Hepatocyte (in vitro differentiated cells): ENCODE measurements at regions not wholly inside any gene's neighbourhood (a gene's known extent, or its start where the extent isn't known, plus 50 kb on each side); places are given as distances from the start of the nearest gene placed in this dataset.

Source experiments
- DNase-seq: peaks from one replicate; pipeline ENCODE4 v3.0.0-alpha.2; 2016; ENCODE audit warnings: low spot score
- H2AFZ ChIP-seq: fragments of 200-600 bp; sonication (generic); 2 replicates; pipeline ENCODE4 v1.6.0; 2016; ENCODE audit warnings: antibody characterized with exemption, mild to moderate bottlenecking
- H3K27ac ChIP-seq: fragments of 200-600 bp; sonication (generic); 2 replicates; pipeline ENCODE4 v1.5.1; 2016; ENCODE audit warnings: mild to moderate bottlenecking
- H3K27me3 ChIP-seq: fragments of 200-600 bp; sonication (generic); 2 replicates; pipeline ENCODE4 v1.6.1; 2016
- H3K36me3 ChIP-seq: fragments of 200-600 bp; sonication (generic); replicated peaks from 2 replicates; pipeline ENCODE4 v1.5.1; 2016; ENCODE audit warnings: low read depth; ENCODE audit not compliant: insufficient read depth
- H3K4me1 ChIP-seq: fragments of 200-600 bp; sonication (generic); 2 replicates; pipeline ENCODE4 v1.5.1; 2016; ENCODE audit warnings: mild to moderate bottlenecking, moderate library complexity; ENCODE audit not compliant: insufficient read depth
- H3K4me2 ChIP-seq: fragments of 200-600 bp; sonication (generic); 2 replicates; pipeline ENCODE4 v1.6.0; 2016
- H3K4me3 ChIP-seq: fragments of 200-600 bp; sonication (generic); 2 replicates; pipeline ENCODE4 v1.5.1; 2016; ENCODE audit warnings: mild to moderate bottlenecking
- H3K79me2 ChIP-seq: fragments of 200-600 bp; sonication (generic); 2 replicates; pipeline ENCODE4 v1.6.0; 2017; ENCODE audit warnings: mild to moderate bottlenecking
- H3K9me2 ChIP-seq: fragments of 200-600 bp; sonication (generic); replicated peaks from 2 replicates; pipeline ENCODE4 v1.6.0; 2017; ENCODE audit warnings: mild to moderate bottlenecking; ENCODE audit not compliant: insufficient read depth
- H3K9me3 ChIP-seq: fragments of 200-600 bp; sonication (generic); 2 replicates; pipeline ENCODE4 v1.5.1; 2016; ENCODE audit warnings: low read depth, mild to moderate bottlenecking
- H4K20me1 ChIP-seq: fragments of 200-600 bp; sonication (generic); 2 replicates; pipeline ENCODE4 v1.6.0; 2016; ENCODE audit warnings: mild to moderate bottlenecking; ENCODE audit not compliant: insufficient read depth, poor library complexity, severe bottlenecking
- CTCF ChIP-seq: fragments of 200-600 bp; sonication (generic); IDR thresholded peaks from 2 replicates; pipeline ENCODE4 v1.5.1; 2016; ENCODE audit warnings: antibody characterized with exemption, mild to moderate bottlenecking; ENCODE audit not compliant: poor library complexity
- EZH2 ChIP-seq: fragments of 200-600 bp; sonication (generic); IDR thresholded peaks from 2 replicates; pipeline ENCODE4 v1.6.1; 2016; ENCODE audit warnings: antibody characterized with exemption, mild to moderate bottlenecking, borderline replicate concordance
- EZH2phosphoT487 ChIP-seq: fragments of 200-600 bp; sonication (generic); IDR thresholded peaks from one replicate; pipeline ENCODE4 v1.6.1; 2018; ENCODE audit warnings: antibody characterized with exemption, mild to moderate bottlenecking, low read depth, moderate library complexity; ENCODE audit not compliant: unreplicated experiment, severe bottlenecking
- WGBS: methylation state at CpG from one replicate; pipeline ENCODE4 v1.1.6; 2016; ENCODE audit warnings: low lambda C conversion rate; ENCODE audit errors: missing lambda C conversion rate; 5-methylcytosine and 5-hydroxymethylcytosine counted together

- Histone ChIP-seq H3K9me3 (no peaks in the 10 kb centered on the region), H3K4me2 (no peak overlapping the region), H3K36me3 (no peaks in the 10 kb centered on the region), H3K27me3 (no peaks in the 10 kb centered on the region), H3K79me2 (no peaks in the 10 kb centered on the region), H2AFZ (no peak overlapping the region), H3K9me2 (no peaks in the 10 kb centered on the region), H4K20me1 (no peaks in the 10 kb centered on the region), H3K4me3 (no peak overlapping the region), H3K4me1 (no peaks in the 10 kb centered on the region), H3K27ac (no peak overlapping the region)
- TF ChIP-seq EZH2 (no peak), EZH2phosphoT487 (no peak), CTCF (no peak)
- no peak for DNase-seq
- WGBS: 76% methylated on average over 3 of the region's 3 CpGs
Observed at GRCh38 chr10:33863352-33863751, 528.9 kb upstream of the NRP1 start.

- 89% methylated on average over 12 of the region's 12 CpGs for WGBS
- Histone ChIP-seq H3K4me2 (no peak overlapping the region), H3K9me3 (no peaks in the 10 kb centered on the region), H3K27me3 (no peaks in the 10 kb centered on the region), H3K4me1 (no peaks in the 10 kb centered on the region), H3K27ac (no peak overlapping the region), H3K79me2 (no peaks in the 10 kb centered on the region), H3K9me2 (no peaks in the 10 kb centered on the region), H2AFZ (no peak overlapping the region), H4K20me1 (no peaks in the 10 kb centered on the region), H3K36me3 (no peaks in the 10 kb centered on the region), H3K4me3 (no peak overlapping the region)
- TF ChIP-seq CTCF: no peak
- no peak for TF ChIP-seq EZH2
- TF ChIP-seq EZH2phosphoT487: no peak
- DNase-seq: no peak
Observed at GRCh38 chr10:33862536-33863105, 528.2 kb upstream of the NRP1 start.

- Histone ChIP-seq H4K20me1 (no peaks in the 10 kb centered on the region), H3K27me3 (no peaks in the 10 kb centered on the region), H3K9me3 (no peaks in the 10 kb centered on the region), H3K4me1 (no peaks in the 10 kb centered on the region), H3K79me2 (no peaks in the 10 kb centered on the region), H3K4me2 (no peak overlapping the region), H3K27ac (no peak overlapping the region), H3K9me2 (no peaks in the 10 kb centered on the region), H3K36me3 (no peaks in the 10 kb centered on the region), H2AFZ (no peak overlapping the region), H3K4me3 (no peak overlapping the region)
- TF ChIP-seq CTCF (no peak), EZH2phosphoT487 (no peak), EZH2 (no peak)
- no peak for DNase-seq
- WGBS: 85% methylated on average over 3 of the region's 3 CpGs
Observed at GRCh38 chr10:33861833-33862232, 527.4 kb upstream of the NRP1 start.
